ENCODE measurements at regions not wholly inside any gene's neighbourhood (a gene's known extent, or its start where the extent isn't known, plus 50 kb on each side); places are given as distances from the start of the nearest gene placed in this dataset.

- TF ChIP-seq POLR2AphosphoS5 (IDR thresholded peaks at IDR 0.05) (no peak), POLR2A (IDR thresholded peaks at IDR 0.05) (no peak)
- TF ChIP-seq, protein P1, sequence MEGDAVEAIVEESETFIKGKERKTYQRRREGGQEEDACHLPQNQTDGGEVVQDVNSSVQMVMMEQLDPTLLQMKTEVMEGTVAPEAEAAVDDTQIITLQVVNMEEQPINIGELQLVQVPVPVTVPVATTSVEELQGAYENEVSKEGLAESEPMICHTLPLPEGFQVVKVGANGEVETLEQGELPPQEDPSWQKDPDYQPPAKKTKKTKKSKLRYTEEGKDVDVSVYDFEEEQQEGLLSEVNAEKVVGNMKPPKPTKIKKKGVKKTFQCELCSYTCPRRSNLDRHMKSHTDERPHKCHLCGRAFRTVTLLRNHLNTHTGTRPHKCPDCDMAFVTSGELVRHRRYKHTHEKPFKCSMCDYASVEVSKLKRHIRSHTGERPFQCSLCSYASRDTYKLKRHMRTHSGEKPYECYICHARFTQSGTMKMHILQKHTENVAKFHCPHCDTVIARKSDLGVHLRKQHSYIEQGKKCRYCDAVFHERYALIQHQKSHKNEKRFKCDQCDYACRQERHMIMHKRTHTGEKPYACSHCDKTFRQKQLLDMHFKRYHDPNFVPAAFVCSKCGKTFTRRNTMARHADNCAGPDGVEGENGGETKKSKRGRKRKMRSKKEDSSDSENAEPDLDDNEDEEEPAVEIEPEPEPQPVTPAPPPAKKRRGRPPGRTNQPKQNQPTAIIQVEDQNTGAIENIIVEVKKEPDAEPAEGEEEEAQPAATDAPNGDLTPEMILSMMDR (IDR thresholded peaks at IDR 0.05), result no peak
Observed at GRCh38 chr4:121220698-121221097, 56.6 kb upstream of the TNIP3 start.

GRCh38 chr4:121219227-121219626 lies 55.1 kb upstream of the TNIP3 start:
- no peak for DNase-seq (ENCODE audit: low spot score in 2 of 2)
- Histone ChIP-seq H3K27me3 (no peaks in the 10 kb centered on the region), H3K4me3 (no peak overlapping the region), H3K27ac (no peak overlapping the region), H3K4me1 (no peaks in the 10 kb centered on the region), H3K9me3 (no peaks in the 10 kb centered on the region), H3K36me3 (no peaks in the 10 kb centered on the region)
- TF ChIP-seq POLR2AphosphoS5 (IDR thresholded peaks at IDR 0.05), result no peak
- TF ChIP-seq, protein P1 (IDR thresholded peaks at IDR 0.05), result no peak
- no peak for TF ChIP-seq POLR2A (IDR thresholded peaks at IDR 0.05)
- intact Hi-C loops (cut with DNase I; ENCODE audit: low total_unique reads), result no loop called here

More at GRCh38 chr4:121220698-121221097, 56.6 kb upstream of the TNIP3 start:
- no peak overlapping the region for H3K4me3 ChIP-seq
- DNase-seq (ENCODE audit: low spot score in 2 of 2), result no peak
- H3K4me1 ChIP-seq, result no peaks in the 10 kb centered on the region
- no peak overlapping the region for H3K27ac ChIP-seq
- no peaks in the 10 kb centered on the region for H3K9me3 ChIP-seq
- H3K27me3 ChIP-seq, result no peaks in the 10 kb centered on the region
- H3K36me3 ChIP-seq, result no peaks in the 10 kb centered on the region
- intact Hi-C loops (cut with DNase I; ENCODE audit: low total_unique reads), result no loop called here

DNA sequence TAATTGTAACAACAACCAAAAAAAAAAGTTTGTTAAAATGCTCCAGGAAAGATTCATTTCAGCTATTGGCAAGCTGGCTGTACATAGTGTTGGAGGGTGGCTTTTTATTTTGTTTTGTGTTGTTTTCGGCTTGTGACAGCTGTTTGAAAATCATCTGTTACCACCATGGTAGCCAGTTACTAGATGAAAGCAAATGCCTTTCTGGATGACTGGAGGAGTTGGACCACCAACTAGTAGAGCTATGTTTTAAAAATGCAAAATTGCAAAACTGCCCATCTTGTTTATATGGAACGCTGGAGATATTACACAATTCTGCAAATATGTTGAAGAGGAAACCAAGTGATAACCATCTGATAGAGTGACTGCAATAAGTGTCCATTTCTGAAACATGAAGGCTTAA lies 53.2 kb upstream of the TNIP3 start:
- TF ChIP-seq, protein P1 (IDR thresholded peaks at IDR 0.05), result no peak
- TF ChIP-seq POLR2AphosphoS5 (IDR thresholded peaks at IDR 0.05), result no peak
- no peak for TF ChIP-seq POLR2A (IDR thresholded peaks at IDR 0.05)
- intact Hi-C loops (cut with DNase I; ENCODE audit: low total_unique reads), result no loop called here
- H3K4me3 ChIP-seq, result no peak overlapping the region
- H3K27me3 ChIP-seq, result no peaks in the 10 kb centered on the region
- no peaks in the 10 kb centered on the region for H3K9me3 ChIP-seq
- H3K36me3 ChIP-seq, result no peaks in the 10 kb centered on the region
- no peak for DNase-seq (ENCODE audit: low spot score in 2 of 2)
- H3K4me1 ChIP-seq, result no peaks in the 10 kb centered on the region
- no peak overlapping the region for H3K27ac ChIP-seq

- no peaks in the 10 kb centered on the region for H3K9me3 ChIP-seq
- H3K27me3 ChIP-seq, result no peaks in the 10 kb centered on the region
- no peaks in the 10 kb centered on the region for H3K36me3 ChIP-seq
- DNase-seq (ENCODE audit: low spot score in 2 of 2), result no peak
- TF ChIP-seq, protein P1 (IDR thresholded peaks at IDR 0.05), result no peak
- TF ChIP-seq POLR2AphosphoS5 (IDR thresholded peaks at IDR 0.05) (no peak), POLR2A (IDR thresholded peaks at IDR 0.05) (no peak)
- no peak overlapping the region for H3K4me3 ChIP-seq
- H3K4me1 ChIP-seq, result no peaks in the 10 kb centered on the region
- H3K27ac ChIP-seq, result no peak overlapping the region
- intact Hi-C loops (cut with DNase I; ENCODE audit: low total_unique reads), result no loop called here
Observed at GRCh38 chr4:121216461-121216860, 52.3 kb upstream of the TNIP3 start.

GRCh38 chr4:121213940-121214339 lies 49.8 kb upstream of the TNIP3 start:
- DNase-seq (ENCODE audit: low spot score in 2 of 2), result no peak
- Histone ChIP-seq H3K36me3 (no peaks in the 10 kb centered on the region), H3K9me3 (no peaks in the 10 kb centered on the region), H3K27me3 (no peaks in the 10 kb centered on the region), H3K27ac (no peak overlapping the region), H3K4me3 (no peak overlapping the region), H3K4me1 (no peaks in the 10 kb centered on the region)
- intact Hi-C loops (cut with DNase I; ENCODE audit: low total_unique reads), result no loop called here
- no peak for TF ChIP-seq POLR2AphosphoS5 (IDR thresholded peaks at IDR 0.05)
- no peak for TF ChIP-seq POLR2A (IDR thresholded peaks at IDR 0.05)
- TF ChIP-seq, protein P1 (IDR thresholded peaks at IDR 0.05), result no peak

All from breast epithelium (tissue), 4 donors.